Ishikawa (cell line): ENCODE measurements at regions not wholly inside any gene's neighbourhood (a gene's known extent, or its start where the extent isn't known, plus 50 kb on each side); places are given as distances from the start of the nearest gene placed in this dataset.

Experiments
- NFIC ChIP-seq: IDR thresholded peaks from 2 replicates; pipeline ENCODE4 v1.6.1; 2012
- YY1 ChIP-seq: IDR thresholded peaks from 2 replicates; pipeline ENCODE4 v1.6.1; 2012; ENCODE audit warnings: low read depth
- ZBTB7A ChIP-seq: IDR thresholded peaks from 2 replicates; pipeline ENCODE4 v1.6.1; 2012; ENCODE audit warnings: low read depth

- TF ChIP-seq ZBTB7A (no peak), NFIC (no peak), YY1 (no peak)
Observed at GRCh38 chr5:2256691-2257280, 374.1 kb upstream of the IRX4 start.
